ENCODE measurements at regions not wholly inside any gene's neighbourhood (a gene's known extent, or its start where the extent isn't known, plus 50 kb on each side); places are given as distances from the start of the nearest gene placed in this dataset.

GRCh38 chr9:89744255-89744648, 139.4 kb downstream of the GADD45G start:
- TF ChIP-seq CTCF (IDR thresholded peaks at IDR 0.05; ENCODE audit: low read length) (no peak), EZH2 (optimal IDR thresholded peaks at IDR 0.05; ENCODE audit: low read depth, low read length) (no peak), EZH2phosphoT487 (IDR thresholded peaks at IDR 0.05; ENCODE audit: low read length) (no peak)
